ENCODE measurements at regions not wholly inside any gene's neighbourhood (a gene's known extent, or its start where the extent isn't known, plus 50 kb on each side); places are given as distances from the start of the nearest gene placed in this dataset.

- no peak for TF ChIP-seq POLR2A (IDR thresholded peaks at IDR 0.05; ENCODE audit: low read depth, low read length)
Measured at GRCh38 chr18:24600076-24600654, 139.7 kb downstream of the HRH4 start (continued).

GRCh38 chr18:24601585-24601984, 141.1 kb downstream of the HRH4 start:
- no peak for ATAC-seq (ENCODE audit: low read depth)
- intact Hi-C loops (cut with micrococcal nuclease) = loop anchor here (2.0 to 10.0 kb wide), 3 partner anchors 267 to 753 kb away; partner anchors contain the start of gene ZNF521
- no peak overlapping the region for H3K18ac ChIP-seq (ENCODE audit: low read depth, low read length)

More at GRCh38 chr18:24601585-24601984, 141.1 kb downstream of the HRH4 start:
- Histone ChIP-seq H4K91ac (ENCODE audit: insufficient read depth, low read depth, low read length) (peak overlapping the region; percentile 62; the same call in 1 of the 2 replicates), H3K9me3 (ENCODE audit: control insufficient read depth, insufficient read depth, low read length) (no peaks in the 10 kb centered on the region), H3K9ac (ENCODE audit: low read depth, low read length) (no peak overlapping the region), H2BK15ac (ENCODE audit: low read depth, low read length) (peak overlapping the region; percentile 25; the same call in 1 of the 3 replicates), H2BK20ac (ENCODE audit: low read depth, low read length) (peak overlapping the region; percentile 86), H2AK5ac (ENCODE audit: low read depth, low read length) (peak overlapping the region; percentile 73; the same call in 1 of the 2 replicates), H2BK5ac (ENCODE audit: low read depth, low read length, poor library complexity, severe bottlenecking) (no peak overlapping the region), H2AK9ac (replicated peaks; ENCODE audit: low read depth, low read length, poor library complexity) (no peak overlapping the region), H3K27me3 (ENCODE audit: control insufficient read depth, insufficient read depth, low read length) (peaks cover 17% of the 10 kb centered on the region), H3K9me1 (ENCODE audit: insufficient read depth, low read length) (0 out of 2 replicates have a peak, but pooled peaks cover 3% of the 10 kb centered on the region), H3K4ac (ENCODE audit: low read depth, low read length) (peak overlapping the region; percentile 71; the same call in 1 of the 2 replicates), H3K23ac (ENCODE audit: low read depth, low read length) (peak overlapping the region; percentile 33), H3K27ac (ENCODE audit: insufficient read depth, low read length) (no peak overlapping the region), H3K14ac (replicated peaks; ENCODE audit: low read depth, low read length) (peak overlapping the region; percentile 60; the same call in 1 of the 2 replicates), H2BK120ac (ENCODE audit: low read depth, low read length) (peak overlapping the region; percentile 93), H4K5ac (ENCODE audit: low read depth, low read length) (no peak overlapping the region; the same call in 1 of the 2 replicates), H3K36me3 (ENCODE audit: control insufficient read depth, insufficient read depth, low read length) (no peaks in the 10 kb centered on the region), H2AFZ (replicated peaks; ENCODE audit: low read length, poor library complexity) (no peak overlapping the region), H3K79me1 (ENCODE audit: low read depth in 1 of 2, low read length in 2 of 2) (no peaks in the 10 kb centered on the region), H3K4me1 (ENCODE audit: control insufficient read depth, insufficient read depth, low read length) (peaks cover 2% of the 10 kb centered on the region; the same call in 1 of the 2 replicates), H4K20me1 (ENCODE audit: insufficient read depth, low read length) (no peaks in the 10 kb centered on the region), H3K56ac (ENCODE audit: extremely low read depth, insufficient read depth, low read length) (no peak overlapping the region), H4K8ac (ENCODE audit: low read depth in 2 of 2, low read length in 2 of 2) (peak overlapping the region in 1 of 2 experiments; percentile 80; a peak in 1 of 4 replicates), H3K4me3 (ENCODE audit: insufficient read depth, low read depth, low read length) (no peak overlapping the region), H3K4me2 (ENCODE audit: low read depth, low read length) (no peak overlapping the region)
- ChIA-PET CTCF (interaction anchor here (1.2 to 1.4 kb wide), 2 partner anchors 55 to 101 kb away, joined by 3 to 5 read pairs; no protein-coding TSS in a partner anchor), POLR2A (ENCODE audit: unreplicated experiment) (no interaction called here)
- TF ChIP-seq, protein P1, sequence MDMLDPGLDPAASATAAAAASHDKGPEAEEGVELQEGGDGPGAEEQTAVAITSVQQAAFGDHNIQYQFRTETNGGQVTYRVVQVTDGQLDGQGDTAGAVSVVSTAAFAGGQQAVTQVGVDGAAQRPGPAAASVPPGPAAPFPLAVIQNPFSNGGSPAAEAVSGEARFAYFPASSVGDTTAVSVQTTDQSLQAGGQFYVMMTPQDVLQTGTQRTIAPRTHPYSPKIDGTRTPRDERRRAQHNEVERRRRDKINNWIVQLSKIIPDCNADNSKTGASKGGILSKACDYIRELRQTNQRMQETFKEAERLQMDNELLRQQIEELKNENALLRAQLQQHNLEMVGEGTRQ (IDR thresholded peaks at IDR 0.05; ENCODE audit: low read depth, low read length) = no peak
- TF ChIP-seq MAFK (IDR thresholded peaks at IDR 0.05; ENCODE audit: low read depth, low read length) (no peak), POLR2A (IDR thresholded peaks at IDR 0.05; ENCODE audit: low read depth, low read length) (no peak), BHLHE40 (IDR thresholded peaks at IDR 0.05; ENCODE audit: low read depth, low read length) (no peak), RCOR1 (IDR thresholded peaks at IDR 0.05; ENCODE audit: insufficient replicate concordance, low read length) (no peak), RFX5 (IDR thresholded peaks at IDR 0.05; ENCODE audit: low read depth, low read length) (no peak), NFE2L2 (IDR thresholded peaks at IDR 0.05; ENCODE audit: low read depth, low read length) (no peak), SMC3 (IDR thresholded peaks at IDR 0.05; ENCODE audit: low read depth, low read length) (no peak), MXI1 (IDR thresholded peaks at IDR 0.05; ENCODE audit: borderline replicate concordance, low read depth, low read length) (no peak), MAZ (IDR thresholded peaks at IDR 0.05; ENCODE audit: borderline replicate concordance, low read depth, low read length) (no peak), CEBPB (IDR thresholded peaks at IDR 0.05; ENCODE audit: low read depth, low read length) (no peak)
- dilution Hi-C loops (cut with HindIII; ENCODE audit: low sequenced_read_pairs, unreplicated experiment) = no loop called here
- no peak for DNase-seq
- in situ Hi-C loops (cut with MboI; ENCODE audit: low sequenced_read_pairs) = loop anchor here (5.0 kb wide), 1 partner anchor 121 kb away; no protein-coding TSS in a partner anchor
- no CpG with 5 or more reads among the region's 1 CpG for WGBS, 2 experiments (ENCODE audit: extremely low coverage in 2 of 2, insufficient read length in 1 of 2)
- no TSS peak for BruUV-seq (replicated peaks)
